ENCODE measurements at regions not wholly inside any gene's neighbourhood (a gene's known extent, or its start where the extent isn't known, plus 50 kb on each side); places are given as distances from the start of the nearest gene placed in this dataset.

DNA sequence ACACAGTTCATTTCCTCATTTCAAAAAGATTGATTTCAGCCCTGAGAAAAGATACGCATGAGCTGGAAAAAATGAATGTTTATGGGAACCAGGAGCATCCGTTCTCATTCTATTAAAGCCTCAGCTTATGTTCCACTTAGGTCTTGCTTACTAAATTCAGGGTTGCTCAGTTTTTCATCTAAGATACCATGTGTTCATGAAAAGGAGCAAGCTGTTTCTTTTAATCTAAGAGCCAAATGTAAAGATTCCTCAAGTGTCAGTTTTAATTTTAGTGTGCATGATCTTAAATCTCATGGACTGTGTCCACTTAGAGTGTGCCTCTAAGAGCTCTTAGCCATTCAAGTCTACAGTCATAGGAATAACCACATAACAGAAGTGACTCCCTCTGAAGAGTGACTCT lies 141.5 kb upstream of the ARHGAP42 start:
- TF ChIP-seq, protein P1, sequence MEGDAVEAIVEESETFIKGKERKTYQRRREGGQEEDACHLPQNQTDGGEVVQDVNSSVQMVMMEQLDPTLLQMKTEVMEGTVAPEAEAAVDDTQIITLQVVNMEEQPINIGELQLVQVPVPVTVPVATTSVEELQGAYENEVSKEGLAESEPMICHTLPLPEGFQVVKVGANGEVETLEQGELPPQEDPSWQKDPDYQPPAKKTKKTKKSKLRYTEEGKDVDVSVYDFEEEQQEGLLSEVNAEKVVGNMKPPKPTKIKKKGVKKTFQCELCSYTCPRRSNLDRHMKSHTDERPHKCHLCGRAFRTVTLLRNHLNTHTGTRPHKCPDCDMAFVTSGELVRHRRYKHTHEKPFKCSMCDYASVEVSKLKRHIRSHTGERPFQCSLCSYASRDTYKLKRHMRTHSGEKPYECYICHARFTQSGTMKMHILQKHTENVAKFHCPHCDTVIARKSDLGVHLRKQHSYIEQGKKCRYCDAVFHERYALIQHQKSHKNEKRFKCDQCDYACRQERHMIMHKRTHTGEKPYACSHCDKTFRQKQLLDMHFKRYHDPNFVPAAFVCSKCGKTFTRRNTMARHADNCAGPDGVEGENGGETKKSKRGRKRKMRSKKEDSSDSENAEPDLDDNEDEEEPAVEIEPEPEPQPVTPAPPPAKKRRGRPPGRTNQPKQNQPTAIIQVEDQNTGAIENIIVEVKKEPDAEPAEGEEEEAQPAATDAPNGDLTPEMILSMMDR (IDR thresholded peaks at IDR 0.05), result no peak
- no peak for TF ChIP-seq POLR2A (IDR thresholded peaks at IDR 0.05)
